Endothelial cell of umbilical vein (primary cell): ENCODE measurements at regions not wholly inside any gene's neighbourhood (a gene's known extent, or its start where the extent isn't known, plus 50 kb on each side); places are given as distances from the start of the nearest gene placed in this dataset.

Experiments
- BruUV-seq: library from RNA; stranded (reverse); fragments of 400-500 nt; replicated peaks from 2 replicates; lab custom pipeline; 2021; lab: Mats Ljungman, UMichigan
- CTCF ChIA-PET: fragments of 300-600, 350-600 bp; sonication (Branson Sonifier 250); formaldehyde crosslinking; loops from one replicate; lab custom pipeline; 2021; ENCODE audit warnings: antibody characterized with exemption, inconsistent platforms; lab: Charles Lee
- POLR2A ChIA-PET: fragments of 300-600, 350-600 bp; sonication (Branson Sonifier 250); formaldehyde crosslinking; loops from one replicate; lab custom pipeline; 2021; ENCODE audit warnings: antibody characterized with exemption, inconsistent platforms; lab: Charles Lee
- DNase-seq: peaks from one replicate; pipeline ENCODE4 v3.0.0-alpha.2; 2011; ENCODE audit warnings: low read depth, low spot score
- FAIRE-seq: peaks from 2 replicates; lab custom pipeline; 2011; peaks lifted over from hg19 to GRCh38; lab: Jason Lieb, UNC
- H2AFZ ChIP-seq: 2 replicates; pipeline ENCODE4 v1.6.0; 2012; ENCODE audit warnings: low read depth, low read length, control low read depth, inconsistent platforms
- H3K27ac ChIP-seq: 2 replicates; pipeline ENCODE4 v1.5.1; 2011; ENCODE audit warnings: low read depth, mild to moderate bottlenecking, control low read depth, low read length, moderate library complexity; ENCODE audit not compliant: insufficient read depth
- H3K27me3 ChIP-seq, 2 experiments: 2 replicates each; pipeline versions ENCODE4 v1.6.0 to v1.6.1; 2011; ENCODE audit warnings: low read length in 2 of 2, mixed read lengths in 1 of 2; ENCODE audit not compliant: control insufficient read depth in 2 of 2, insufficient read depth in 2 of 2
- H3K36me3 ChIP-seq, 2 experiments: 2 replicates in 1 of 2; 3 replicates in 1 of 2; pipeline ENCODE4 v1.5.1; 2011; ENCODE audit warnings: low read length in 2 of 2, mild to moderate bottlenecking in 1 of 2, moderate library complexity in 1 of 2; ENCODE audit not compliant: control insufficient read depth in 2 of 2, insufficient read depth in 2 of 2; ENCODE audit errors: extremely low read depth in 1 of 2
- H3K4me1 ChIP-seq: 3 replicates; pipeline ENCODE4 v1.5.1; 2011; ENCODE audit warnings: mild to moderate bottlenecking, low read length; ENCODE audit not compliant: control insufficient read depth, insufficient read depth; ENCODE audit errors: extremely low read depth
- H3K4me2 ChIP-seq: 2 replicates; pipeline ENCODE4 v1.6.1; 2011; ENCODE audit warnings: low read length, control low read depth, mixed read lengths; ENCODE audit not compliant: insufficient read depth
- H3K4me3 ChIP-seq, 3 experiments: fragments of 200-600 bp in 1 of 3; sonication (generic), shearing (Covaris generic) in 1 of 3; replicated peaks in 1 of 3; 2 replicates each; pipeline ENCODE4 v1.5.1; 2011 to 2016; ENCODE audit warnings: control low read depth in 3 of 3, low read length in 3 of 3, mild to moderate bottlenecking in 2 of 3, inconsistent platforms in 1 of 3, low read depth in 1 of 3, moderate library complexity in 1 of 3; ENCODE audit not compliant: insufficient read depth in 1 of 3
- H3K79me2 ChIP-seq: 2 replicates; pipeline ENCODE4 v1.6.0; 2012; ENCODE audit warnings: low read length, inconsistent platforms; ENCODE audit not compliant: control insufficient read depth, insufficient read depth
- H3K9ac ChIP-seq: replicated peaks from 2 replicates; pipeline ENCODE3; 2011; ENCODE audit warnings: low read length, control low read depth; ENCODE audit not compliant: insufficient read depth; ENCODE audit errors: extremely low read depth
- H3K9me1 ChIP-seq: replicated peaks from 3 replicates; pipeline ENCODE4 v1.6.0; 2011; ENCODE audit warnings: mild to moderate bottlenecking, low read length; ENCODE audit not compliant: control insufficient read depth, insufficient read depth; ENCODE audit errors: extremely low read depth
- H3K9me3 ChIP-seq: replicated peaks from 2 replicates; pipeline ENCODE4 v1.5.1; 2012; ENCODE audit warnings: low read length, inconsistent platforms; ENCODE audit not compliant: control insufficient read depth, insufficient read depth
- H4K20me1 ChIP-seq: replicated peaks from 2 replicates; pipeline ENCODE3; 2011; ENCODE audit warnings: mild to moderate bottlenecking, low read length; ENCODE audit not compliant: control insufficient read depth, insufficient read depth; ENCODE audit errors: extremely low read depth
- EZH2 ChIP-seq: IDR thresholded peaks from 2 replicates; pipeline ENCODE4 v1.6.1; 2012; ENCODE audit warnings: borderline replicate concordance, low read depth, mild to moderate bottlenecking, moderate library complexity, low read length, inconsistent platforms; ENCODE audit not compliant: severe bottlenecking
- FOS ChIP-seq: IDR thresholded peaks from 2 replicates; pipeline ENCODE4 v1.6.1; 2011; ENCODE audit warnings: mild to moderate bottlenecking, low read length, moderate library complexity, borderline replicate concordance; ENCODE audit not compliant: insufficient read depth
- GATA2 ChIP-seq: IDR thresholded peaks from 2 replicates; pipeline ENCODE4 v1.7.0; 2011; ENCODE audit warnings: low read depth, mild to moderate bottlenecking, moderate library complexity, mixed read lengths, low read length; ENCODE audit not compliant: insufficient read length, insufficient read depth
- JUN ChIP-seq: IDR thresholded peaks from 2 replicates; pipeline ENCODE4 v1.6.1; 2011; ENCODE audit warnings: borderline replicate concordance, low read depth; ENCODE audit not compliant: insufficient read length, insufficient read depth
- MYC ChIP-seq: IDR thresholded peaks from one replicate; pipeline ENCODE4 v1.6.1; 2011; ENCODE audit warnings: mild to moderate bottlenecking, low read depth, low read length
- POLR2A ChIP-seq: IDR thresholded peaks from 2 replicates; pipeline ENCODE4 v1.6.1; 2012; ENCODE audit warnings: low read depth, mild to moderate bottlenecking, control low read depth, low read length
- POLR2AphosphoS5 ChIP-seq: IDR thresholded peaks from 2 replicates; pipeline ENCODE4 v1.6.1; 2012; ENCODE audit warnings: low read depth, mild to moderate bottlenecking, control low read depth, low read length, moderate library complexity; ENCODE audit not compliant: insufficient read depth
- dilution Hi-C: fragments of 300-500 bp; cut with MboI; formaldehyde crosslinking; loops from one replicate; pipeline ENCODE4 v1.15.0; 2019; ENCODE audit warnings: low sequenced_read_pairs; ENCODE audit not compliant: extremely low pct_ligation_motif_present
- intact Hi-C: fragments of 100-400 bp; cut with micrococcal nuclease; formaldehyde crosslinking; loops from one replicate; pipeline ENCODE4 v1.10.0; 2022
- TF ChIP-seq, protein P1 (sequence below): IDR thresholded peaks from 2 replicates; pipeline ENCODE4 v1.6.1; 2011; ENCODE audit not compliant: insufficient read depth, insufficient read length
- TF ChIP-seq, protein P2 (sequence below), 2 donors: IDR thresholded peaks; 1 replicate in 1 of 2; 2 replicates in 1 of 2; pipeline ENCODE4 v1.5.1; 2011; ENCODE audit warnings: low read length in 2 of 2, mild to moderate bottlenecking in 2 of 2, moderate library complexity in 2 of 2, control low read depth in 1 of 2, inconsistent platforms in 1 of 2, low read depth in 1 of 2; ENCODE audit not compliant: insufficient read depth in 1 of 2; ENCODE audit errors: extremely low read depth in 1 of 2

DNA sequence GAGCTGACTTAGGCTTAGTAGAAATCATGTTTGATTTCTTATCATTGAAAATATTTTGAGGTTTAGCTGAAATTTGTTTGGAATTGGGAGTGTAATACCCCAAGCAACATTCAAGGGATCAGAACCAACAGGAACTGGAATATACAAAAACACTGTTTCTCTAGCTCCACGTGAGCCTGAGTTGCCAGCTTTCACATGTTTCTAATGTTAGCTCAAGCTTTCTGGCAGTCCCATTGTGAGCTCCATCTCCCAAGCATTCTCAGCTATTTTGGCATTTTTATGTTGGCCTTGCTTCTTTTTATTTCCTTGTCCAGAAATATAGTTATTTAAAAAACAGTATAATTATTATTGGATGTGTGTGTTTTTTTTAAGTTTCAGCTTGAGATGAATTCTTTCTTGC is 427.1 kb upstream of the DPH6 start:
- BruUV-seq: no TSS peak

More for the DNA sequence above, 427.1 kb upstream of the DPH6 start:
- Histone ChIP-seq H3K36me3 (no peaks in the 10 kb centered on the region), H3K9me3 (no peaks in the 10 kb centered on the region), H4K20me1 (no peaks in the 10 kb centered on the region), H3K27me3 (peaks cover 0 to 5% of the 10 kb centered on the region in 2 experiments), H2AFZ (no peak overlapping the region), H3K9me1 (no peaks in the 10 kb centered on the region), H3K79me2 (no peaks in the 10 kb centered on the region), H3K4me3 (no peak overlapping the region), H3K4me1 (no peaks in the 10 kb centered on the region), H3K27ac (no peak overlapping the region), H3K4me2 (no peak overlapping the region), H3K9ac (no peak overlapping the region)
- ChIA-PET POLR2A (interaction anchor here (0.6 kb wide), 1 partner anchor 44 kb away, joined by 3 read pairs; no protein-coding TSS in a partner anchor), CTCF (interaction anchor here (1.2 kb wide), 1 partner anchor 8 kb away, joined by 3 read pairs; no protein-coding TSS in a partner anchor)
- no peak for DNase-seq
- FAIRE-seq: no peak
- intact Hi-C loops: no loop called here
- TF ChIP-seq, protein P1, sequence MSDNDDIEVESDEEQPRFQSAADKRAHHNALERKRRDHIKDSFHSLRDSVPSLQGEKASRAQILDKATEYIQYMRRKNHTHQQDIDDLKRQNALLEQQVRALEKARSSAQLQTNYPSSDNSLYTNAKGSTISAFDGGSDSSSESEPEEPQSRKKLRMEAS: no peak
- TF ChIP-seq POLR2A (no peak), GATA2 (no peak), EZH2 (no peak), POLR2AphosphoS5 (no peak), FOS (no peak), MYC (no peak), JUN (no peak)
- TF ChIP-seq, protein P2, sequence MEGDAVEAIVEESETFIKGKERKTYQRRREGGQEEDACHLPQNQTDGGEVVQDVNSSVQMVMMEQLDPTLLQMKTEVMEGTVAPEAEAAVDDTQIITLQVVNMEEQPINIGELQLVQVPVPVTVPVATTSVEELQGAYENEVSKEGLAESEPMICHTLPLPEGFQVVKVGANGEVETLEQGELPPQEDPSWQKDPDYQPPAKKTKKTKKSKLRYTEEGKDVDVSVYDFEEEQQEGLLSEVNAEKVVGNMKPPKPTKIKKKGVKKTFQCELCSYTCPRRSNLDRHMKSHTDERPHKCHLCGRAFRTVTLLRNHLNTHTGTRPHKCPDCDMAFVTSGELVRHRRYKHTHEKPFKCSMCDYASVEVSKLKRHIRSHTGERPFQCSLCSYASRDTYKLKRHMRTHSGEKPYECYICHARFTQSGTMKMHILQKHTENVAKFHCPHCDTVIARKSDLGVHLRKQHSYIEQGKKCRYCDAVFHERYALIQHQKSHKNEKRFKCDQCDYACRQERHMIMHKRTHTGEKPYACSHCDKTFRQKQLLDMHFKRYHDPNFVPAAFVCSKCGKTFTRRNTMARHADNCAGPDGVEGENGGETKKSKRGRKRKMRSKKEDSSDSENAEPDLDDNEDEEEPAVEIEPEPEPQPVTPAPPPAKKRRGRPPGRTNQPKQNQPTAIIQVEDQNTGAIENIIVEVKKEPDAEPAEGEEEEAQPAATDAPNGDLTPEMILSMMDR (IDR thresholded peaks at IDR 0.05; ENCODE audit: extremely low read depth in 1 of 2, insufficient read depth in 1 of 2, low read depth in 1 of 2, low read length in 2 of 2): no peak
- dilution Hi-C loops: no loop called here
